ENCODE measurements at regions not wholly inside any gene's neighbourhood (a gene's known extent, or its start where the extent isn't known, plus 50 kb on each side); places are given as distances from the start of the nearest gene placed in this dataset.

GRCh38 chr10:31709028-31709427, 219.6 kb downstream of the ARHGAP12 start:
- no peak for DNase-seq

GRCh38 chr10:31708474-31708873, 220.2 kb downstream of the ARHGAP12 start:
- DNase-seq = no peak

GRCh38 chr10:31708046-31708445, 220.6 kb downstream of the ARHGAP12 start:
- DNase-seq = no peak

- no peak for DNase-seq
Observed at GRCh38 chr10:31707093-31708039, 221.3 kb downstream of the ARHGAP12 start.

- no peak for DNase-seq
Observed at GRCh38 chr10:31706464-31707092, 222.1 kb downstream of the ARHGAP12 start.

- no peak for DNase-seq
Observed at GRCh38 chr10:31705136-31705535, 223.5 kb downstream of the ARHGAP12 start.

GRCh38 chr10:31704195-31704594, 224.4 kb downstream of the ARHGAP12 start:
- no peak for DNase-seq

GRCh38 chr10:31702954-31703353, 225.7 kb downstream of the ARHGAP12 start:
- DNase-seq = no peak

- DNase-seq = no peak
Observed at GRCh38 chr10:31702005-31702404, 226.6 kb downstream of the ARHGAP12 start.

- no peak for DNase-seq
Observed at GRCh38 chr10:31701546-31701945, 227.1 kb downstream of the ARHGAP12 start.

GRCh38 chr10:31700181-31700611, 228.4 kb downstream of the ARHGAP12 start:
- DNase-seq = no peak

GRCh38 chr10:31698181-31698830, 230.3 kb downstream of the ARHGAP12 start:
- DNase-seq = no peak

GRCh38 chr10:31697271-31698180, 231.1 kb downstream of the ARHGAP12 start:
- DNase-seq = no peak

GRCh38 chr10:31694929-31695837, 233.4 kb downstream of the ARHGAP12 start:
- DNase-seq = no peak

- no peak for DNase-seq
Observed at GRCh38 chr10:31694126-31694685, 234.4 kb downstream of the ARHGAP12 start.

- DNase-seq = no peak
Observed at GRCh38 chr10:31693491-31693890, 235.1 kb downstream of the ARHGAP12 start.

GRCh38 chr10:31689233-31689632, 239.4 kb downstream of the ARHGAP12 start:
- DNase-seq = no peak

GRCh38 chr10:31687663-31688482, 240.8 kb downstream of the ARHGAP12 start:
- no peak for DNase-seq

GRCh38 chr10:31686599-31686998, 242.0 kb downstream of the ARHGAP12 start:
- DNase-seq = no peak

GRCh38 chr10:31683682-31684081, 244.9 kb downstream of the ARHGAP12 start:
- no peak for DNase-seq

Measured in effector CD4-positive, alpha-beta T cell (primary cell).